Retina (tissue), 1 donor: ENCODE measurements at regions not wholly inside any gene's neighbourhood (a gene's known extent, or its start where the extent isn't known, plus 50 kb on each side); places are given as distances from the start of the nearest gene placed in this dataset.
"Not testable (repeated sequence)": the region's sequence is repeated elsewhere in the genome, so short reads cannot be mapped to it uniquely, and the experiment has no call there.

Experiments used
- DNase-seq: peaks from one replicate; pipeline ENCODE4 v3.0.0-alpha.2; 2016

DNA sequence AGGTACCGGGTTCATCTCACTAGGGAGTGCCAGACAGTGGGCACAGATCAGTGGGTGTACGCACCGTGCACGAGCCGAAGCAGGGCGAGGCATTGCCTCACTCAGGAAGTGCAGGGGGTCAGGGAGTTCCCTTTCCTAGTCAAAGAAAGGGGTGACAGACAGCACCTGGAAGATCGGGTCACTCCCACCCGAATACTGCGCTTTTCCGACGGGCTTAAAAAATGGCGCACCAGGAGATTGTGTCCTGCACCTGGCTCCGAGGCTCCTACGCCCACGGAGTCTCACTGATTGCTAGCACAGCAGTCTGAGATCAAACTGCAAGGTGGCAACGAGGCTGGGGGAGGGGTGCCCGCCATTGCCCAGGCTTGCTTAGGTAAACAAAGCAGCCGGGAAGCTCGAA is 1188.5 kb downstream of the FAM133A start:
- DNase-seq = not testable (repeated sequence)

DNA sequence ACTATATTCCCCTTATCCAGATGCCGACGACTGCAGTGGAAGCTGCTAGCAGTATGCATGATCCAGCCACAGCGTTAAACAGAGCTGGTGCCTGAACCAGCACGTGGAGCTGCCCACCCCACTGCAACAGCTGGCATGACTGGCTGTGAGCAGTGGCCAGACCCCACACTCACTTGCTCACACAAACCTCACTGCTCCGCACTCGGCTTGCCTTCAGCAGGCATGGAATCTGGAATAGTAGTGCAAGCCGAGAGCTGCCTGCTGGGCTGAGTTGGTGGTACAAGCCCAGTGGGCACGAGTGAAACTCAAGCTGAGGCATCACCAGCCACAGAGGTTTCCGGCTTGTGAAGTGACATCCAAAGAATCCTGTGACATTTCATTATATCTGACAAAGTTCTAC is 1197.6 kb downstream of the FAM133A start:
- no peak for DNase-seq

DNA sequence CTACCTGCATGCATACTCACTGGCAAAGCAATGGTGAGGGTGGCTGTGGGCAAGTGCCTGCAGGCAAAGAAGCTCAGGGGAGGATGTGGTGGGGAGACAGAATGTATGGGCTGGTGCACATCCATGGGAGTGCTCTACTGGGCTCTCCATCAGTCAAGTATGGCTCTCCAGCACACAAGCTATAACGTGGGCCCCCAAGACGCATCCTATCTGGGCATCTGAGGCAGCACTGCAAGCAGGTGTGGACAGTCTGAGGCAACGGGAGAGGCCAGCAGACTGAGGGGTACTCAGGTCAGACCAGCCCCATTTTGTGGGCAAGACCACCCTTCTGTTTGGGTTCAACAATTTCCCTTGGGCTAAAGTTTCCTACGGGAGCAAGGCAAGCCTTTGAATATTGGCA is 1227.8 kb downstream of the FAM133A start:
- DNase-seq = no peak

DNA sequence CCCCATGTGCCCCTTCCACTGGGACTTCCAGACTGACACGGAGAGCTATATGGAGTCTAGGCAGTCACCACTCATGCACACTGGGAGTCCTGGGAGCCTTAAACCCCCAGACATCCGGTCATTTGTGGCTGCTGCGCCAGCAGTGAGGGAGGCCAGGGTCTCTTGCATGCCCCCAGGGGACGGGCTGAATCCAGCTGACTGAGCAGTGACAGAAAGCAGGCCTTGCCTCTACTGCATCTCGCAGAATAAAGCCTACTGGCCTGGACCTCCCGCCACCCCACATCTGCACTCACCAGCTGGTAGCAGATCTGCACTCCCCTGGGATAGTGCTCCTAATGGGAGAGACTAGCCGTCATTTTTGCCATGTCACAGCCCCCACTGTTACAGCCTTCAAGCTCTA is 1234.2 kb downstream of the FAM133A start:
- no peak for DNase-seq

DNA sequence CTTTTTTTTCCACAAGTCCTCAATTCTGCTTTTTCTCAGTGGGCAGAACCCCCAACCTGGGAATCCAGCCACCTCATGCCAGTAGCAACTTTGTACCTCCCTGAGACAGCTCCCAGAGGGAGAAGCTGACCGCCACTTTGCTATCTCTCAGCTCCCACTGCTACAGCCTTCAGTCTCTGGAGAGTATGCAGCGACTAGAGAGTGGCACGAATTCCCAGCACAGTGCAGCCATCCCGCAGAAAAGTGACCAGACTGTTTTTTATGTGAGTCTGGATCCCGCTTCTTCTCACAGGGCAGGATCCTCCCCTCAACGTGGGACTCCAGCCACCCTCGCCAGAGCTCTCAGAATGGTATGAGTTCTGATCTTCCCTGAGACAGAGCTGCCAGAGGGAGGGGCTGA is 1234.6 kb downstream of the FAM133A start:
- DNase-seq = no peak

DNA sequence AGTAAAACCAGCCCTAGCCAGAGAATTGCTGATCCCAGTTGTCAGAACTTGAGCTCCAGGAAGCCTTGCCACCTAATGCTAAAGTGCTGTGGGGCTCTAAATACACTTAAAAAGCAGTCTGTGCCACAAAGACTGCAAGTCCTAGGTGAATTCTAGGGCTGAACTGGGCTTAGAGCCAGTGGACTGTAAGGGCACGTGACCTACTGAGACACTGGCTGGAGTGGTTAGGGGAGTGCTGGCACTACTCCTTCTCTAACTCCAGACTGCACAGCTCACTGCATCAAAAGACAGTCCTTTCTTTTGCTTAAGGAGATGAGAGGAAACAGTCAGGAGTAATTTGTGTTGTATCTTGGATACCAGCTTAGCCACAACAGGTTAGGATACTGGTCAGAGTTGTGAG is 1240.2 kb downstream of the FAM133A start:
- DNase-seq = no peak

DNA sequence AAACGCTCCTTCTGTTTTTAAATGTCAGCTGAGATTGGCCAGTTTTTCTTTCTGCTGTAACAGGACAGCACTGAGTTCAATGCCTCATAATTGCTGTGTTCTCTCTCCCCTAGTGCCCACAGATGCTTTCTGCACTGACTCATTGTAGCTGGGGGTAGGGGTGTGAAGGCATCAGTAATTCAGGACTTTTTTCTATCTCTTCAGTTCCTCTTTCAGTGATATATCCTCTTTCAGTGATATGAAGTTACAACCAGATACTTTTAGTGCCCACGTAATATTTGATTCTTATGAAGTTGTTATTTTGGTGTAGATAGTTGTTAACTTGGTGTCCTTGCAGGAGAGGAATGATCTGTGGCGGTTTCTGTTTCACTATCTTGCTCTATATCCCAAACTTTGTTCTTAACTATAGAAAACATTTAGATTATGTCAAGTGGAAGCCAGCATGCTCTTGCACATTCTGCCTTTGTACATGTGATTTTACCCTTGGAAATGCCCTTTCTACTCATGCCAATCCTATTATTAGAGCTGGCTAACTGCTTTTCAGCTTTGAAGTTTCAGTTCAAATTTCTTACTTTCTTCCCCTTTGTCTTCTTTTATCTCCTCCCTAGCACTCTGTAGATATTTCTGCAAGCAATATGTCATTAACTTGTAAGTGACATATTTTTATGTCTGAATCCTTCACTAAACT is 1258.4 kb downstream of the FAM133A start:
- no peak for DNase-seq

DNA sequence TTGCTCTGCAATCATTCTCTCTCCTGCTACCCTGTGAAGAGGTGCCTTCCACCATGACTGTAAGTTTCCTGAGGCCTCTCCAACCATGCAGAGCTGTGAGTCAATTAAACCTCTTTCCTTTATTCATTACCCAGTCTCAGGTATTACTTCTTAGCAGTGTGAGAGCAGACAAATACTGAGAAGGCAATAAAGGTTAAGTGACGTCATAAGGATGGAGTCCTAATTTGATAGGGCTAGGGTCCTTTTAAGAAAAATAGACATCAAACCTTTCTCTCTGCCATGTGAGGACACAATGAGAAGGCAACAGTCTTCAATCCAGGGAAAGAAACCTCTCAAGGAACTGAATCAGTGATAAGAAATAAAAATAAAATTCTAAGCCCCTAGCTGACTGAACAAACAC is 1262.7 kb downstream of the FAM133A start:
- DNase-seq = no peak

DNA sequence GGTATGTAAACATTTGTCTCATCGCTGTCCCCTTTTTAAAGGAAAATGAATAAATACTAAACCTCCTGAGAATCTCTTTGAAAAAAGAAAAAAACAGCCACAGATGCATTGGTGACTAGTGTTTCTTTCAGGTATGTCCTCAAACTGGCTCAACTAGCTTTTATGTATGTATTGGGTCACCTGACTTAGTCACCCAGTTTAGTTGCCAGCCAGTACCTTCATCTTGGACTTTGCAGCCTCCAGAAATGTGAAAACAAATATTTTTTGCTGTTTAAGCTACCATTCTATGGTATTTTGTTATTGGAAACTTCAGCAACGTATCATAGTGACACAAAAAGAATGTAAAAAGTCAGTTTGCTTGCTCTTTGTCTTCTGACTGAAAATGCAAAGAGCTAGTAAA is 1263.5 kb downstream of the FAM133A start:
- no peak for DNase-seq

DNA sequence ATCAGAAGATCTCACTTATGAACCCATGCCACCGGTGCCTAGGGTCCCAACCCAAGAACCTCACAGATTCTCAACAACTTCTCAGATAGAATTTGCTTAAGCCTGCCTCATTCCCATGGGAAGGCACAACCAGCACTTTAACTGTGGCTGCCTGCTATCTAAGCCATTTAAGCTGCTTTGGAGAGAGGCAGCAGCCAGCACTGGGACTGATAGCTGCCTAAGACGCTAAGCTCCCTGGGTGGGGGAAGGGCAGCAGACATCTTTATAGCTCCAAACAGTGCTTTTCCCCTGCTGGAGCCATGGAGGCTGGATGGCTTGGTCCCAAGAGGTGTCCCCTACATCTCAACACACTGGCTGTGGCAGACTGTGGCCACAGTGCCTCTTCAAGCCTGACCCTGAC is 1268.6 kb downstream of the FAM133A start:
- no peak for DNase-seq

DNA sequence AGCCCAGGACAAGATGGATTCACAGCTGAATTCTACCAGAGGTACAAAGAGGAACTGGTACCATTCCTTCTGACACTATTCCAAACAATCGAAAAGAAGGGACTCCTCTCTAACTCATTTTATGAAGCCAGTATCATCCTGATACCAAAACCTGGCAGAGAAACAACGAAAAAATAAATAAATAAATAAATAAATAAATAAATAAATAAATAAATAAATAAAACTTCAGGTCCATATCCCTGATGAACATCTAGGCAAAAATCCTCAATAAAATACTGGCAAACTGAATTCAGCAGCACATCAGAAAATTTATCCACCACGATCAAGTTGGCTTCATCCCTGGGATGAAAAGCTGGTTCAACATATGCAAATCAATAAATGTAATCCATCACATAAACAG is 1272.1 kb downstream of the FAM133A start:
- not testable (repeated sequence) for DNase-seq

DNA sequence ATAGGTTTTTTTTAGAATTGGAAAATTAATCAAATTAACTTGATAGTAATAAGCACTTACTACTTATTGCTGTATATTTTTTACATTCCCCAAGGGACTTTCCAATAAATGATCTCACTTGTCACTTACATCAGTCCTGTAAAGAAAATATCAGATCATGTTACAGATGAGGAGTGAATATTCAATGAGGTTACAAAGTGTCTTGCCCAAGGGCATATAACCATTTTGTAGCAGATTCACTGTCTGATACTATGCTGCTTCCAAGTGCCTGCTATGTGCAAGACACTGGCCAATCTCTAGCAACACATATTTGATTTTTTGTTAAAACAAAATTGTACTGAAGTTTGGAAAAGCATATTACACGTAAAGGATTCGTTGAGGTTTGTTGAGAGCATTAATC is 1287.7 kb downstream of the FAM133A start:
- no peak for DNase-seq

DNA sequence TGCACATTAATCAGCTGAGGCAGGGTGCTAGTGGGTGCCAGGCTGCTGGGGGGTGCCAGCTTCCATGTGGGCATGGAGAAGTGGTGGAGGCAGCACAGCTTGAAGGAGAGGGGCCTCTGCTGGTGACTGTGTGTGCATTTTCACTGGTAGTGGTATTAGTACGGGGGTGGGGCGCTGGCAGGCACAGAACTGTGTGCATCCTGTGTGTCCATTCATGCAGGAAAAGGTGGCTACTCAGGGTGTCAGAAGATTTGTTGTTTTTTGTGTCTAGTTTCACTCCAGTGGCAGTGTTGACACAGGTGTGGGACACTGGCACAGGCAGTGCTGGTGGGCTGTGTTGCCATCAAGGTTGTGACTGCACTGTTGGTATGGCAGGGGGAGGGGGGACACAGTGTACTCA is 1303.6 kb downstream of the FAM133A start:
- DNase-seq = no peak

DNA sequence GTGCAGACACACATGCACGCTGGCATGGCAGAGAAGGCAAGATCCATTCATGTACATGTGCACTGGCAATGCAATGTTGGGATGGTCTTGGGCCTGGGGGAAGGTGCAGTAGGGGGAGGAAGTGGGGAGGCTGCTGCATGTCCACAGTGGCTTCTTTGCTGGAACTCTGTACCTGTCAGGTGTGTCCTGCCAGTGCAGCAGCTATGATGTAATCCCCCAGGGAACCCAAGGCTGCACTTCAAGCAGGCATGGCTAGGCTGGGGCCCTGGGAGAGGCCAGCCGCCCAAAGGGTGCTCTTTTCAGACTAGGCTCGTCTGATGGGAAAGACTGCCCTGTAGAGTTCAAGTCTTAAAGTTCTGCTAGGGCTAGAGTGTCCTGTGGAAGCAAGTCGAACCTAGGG is 1304.0 kb downstream of the FAM133A start:
- no peak for DNase-seq
